Myocyte (in vitro differentiated cells): ENCODE measurements at regions not wholly inside any gene's neighbourhood (a gene's known extent, or its start where the extent isn't known, plus 50 kb on each side); places are given as distances from the start of the nearest gene placed in this dataset.
"Not testable (repeated sequence)": the region's sequence is repeated elsewhere in the genome, so short reads cannot be mapped to it uniquely, and the experiment has no call there.

Experiments
- DNase-seq: peaks from one replicate; pipeline ENCODE4 v3.0.0-alpha.2; 2012; ENCODE audit warnings: low read depth

DNA sequence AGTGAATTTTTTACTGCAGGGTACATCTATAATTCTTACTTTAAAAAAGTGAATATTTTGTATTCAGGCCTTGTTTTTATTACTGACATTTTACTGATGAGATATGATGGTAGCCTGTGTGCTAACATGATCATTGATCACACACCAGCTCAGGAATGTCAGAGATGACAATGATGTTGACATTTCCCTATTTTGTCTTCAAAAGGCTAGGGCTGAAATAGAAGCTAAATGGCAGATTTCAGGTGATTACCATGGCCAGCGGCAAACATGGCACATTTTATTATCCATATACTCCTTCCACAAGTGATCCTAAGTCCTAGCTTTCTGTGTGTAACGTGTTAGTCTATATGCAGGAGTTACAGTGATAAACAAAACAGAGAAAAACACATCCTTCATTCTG lies 544.3 kb upstream of the MIR17HG start:
- no peak for DNase-seq

DNA sequence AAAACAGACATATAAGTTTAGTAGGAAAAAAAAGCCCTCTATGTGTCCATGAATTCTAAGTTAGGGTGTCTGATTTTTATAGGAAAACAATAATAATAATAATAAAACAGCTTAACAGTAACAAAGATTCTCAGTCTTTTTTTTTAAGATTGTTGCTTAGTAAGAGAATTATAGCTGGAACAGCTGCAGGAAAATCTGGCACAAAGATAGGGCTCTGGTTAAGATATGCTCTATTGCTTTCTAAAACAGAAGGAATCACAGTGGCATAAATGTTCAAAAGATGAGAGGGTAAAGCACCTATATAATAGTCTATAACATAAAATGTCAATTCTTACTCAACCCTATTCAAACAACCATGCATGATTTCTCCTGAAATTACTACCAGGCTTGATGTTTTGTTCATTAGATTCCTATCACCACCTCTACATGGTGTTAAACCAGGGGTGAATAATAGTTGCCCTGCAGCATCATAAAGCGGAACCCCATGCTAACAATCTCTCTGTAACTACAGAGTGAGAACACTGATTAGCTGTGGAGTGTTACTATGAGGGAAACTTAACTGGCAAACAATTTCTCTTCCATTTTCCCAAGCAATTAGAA lies 541.4 kb upstream of the MIR17HG start:
- DNase-seq = peak; percentile 37

GRCh38 chr13:90806892-90807291 lies 540.6 kb upstream of the MIR17HG start:
- peak; percentile 91 for DNase-seq

GRCh38 chr13:90808838-90809237 lies 538.6 kb upstream of the MIR17HG start:
- no peak for DNase-seq

GRCh38 chr13:90824032-90824431 lies 523.5 kb upstream of the MIR17HG start:
- DNase-seq = no peak

DNA sequence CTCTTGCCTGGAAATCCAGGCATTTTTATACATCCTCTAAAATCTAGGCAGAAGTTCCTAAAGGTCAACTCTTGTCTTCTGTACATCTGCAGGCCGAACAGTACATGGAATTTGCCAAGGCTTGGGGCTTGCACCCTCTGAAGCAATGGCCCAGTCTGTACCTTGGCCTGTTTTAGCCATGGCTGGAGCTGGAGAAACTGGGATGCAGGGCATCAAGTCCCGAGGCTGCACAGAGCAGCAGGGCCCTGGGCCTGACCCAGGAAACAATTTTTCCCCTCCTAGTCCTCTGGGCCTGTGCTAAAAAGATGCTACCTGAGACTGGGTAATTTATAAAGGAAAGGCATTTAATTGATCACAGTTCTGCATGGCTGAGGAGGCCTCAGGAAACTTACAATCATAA lies 520.8 kb upstream of the MIR17HG start:
- DNase-seq = no peak

GRCh38 chr13:90830782-90831181 lies 516.7 kb upstream of the MIR17HG start:
- no peak for DNase-seq

DNA sequence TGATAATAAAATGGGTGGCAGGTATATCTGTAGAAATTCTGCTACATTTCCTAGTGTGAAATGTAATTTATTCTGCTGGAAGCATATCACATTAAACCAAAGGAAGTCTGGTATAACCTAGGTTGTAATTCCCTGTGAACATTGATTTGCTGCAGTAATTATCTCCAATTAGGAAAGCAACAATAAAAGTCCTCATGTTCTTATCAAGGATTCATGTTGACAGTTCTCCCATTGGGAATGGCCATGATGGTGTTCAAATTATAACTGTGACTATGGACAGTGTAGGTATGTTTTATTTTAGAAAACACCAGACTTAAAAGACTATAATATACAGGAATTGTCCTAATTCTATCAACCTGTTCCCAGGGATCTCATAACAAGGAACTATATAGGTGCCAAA lies 513.5 kb upstream of the MIR17HG start:
- DNase-seq = no peak

- no peak for DNase-seq
These were observed 512.8 kb upstream of the MIR17HG start for GRCh38 chr13:90834700-90835099.

- DNase-seq = no peak
These were observed 511.7 kb upstream of the MIR17HG start for GRCh38 chr13:90835826-90836225.

- no peak for DNase-seq
These were observed 509.0 kb upstream of the MIR17HG start for GRCh38 chr13:90838317-90838960.

DNA sequence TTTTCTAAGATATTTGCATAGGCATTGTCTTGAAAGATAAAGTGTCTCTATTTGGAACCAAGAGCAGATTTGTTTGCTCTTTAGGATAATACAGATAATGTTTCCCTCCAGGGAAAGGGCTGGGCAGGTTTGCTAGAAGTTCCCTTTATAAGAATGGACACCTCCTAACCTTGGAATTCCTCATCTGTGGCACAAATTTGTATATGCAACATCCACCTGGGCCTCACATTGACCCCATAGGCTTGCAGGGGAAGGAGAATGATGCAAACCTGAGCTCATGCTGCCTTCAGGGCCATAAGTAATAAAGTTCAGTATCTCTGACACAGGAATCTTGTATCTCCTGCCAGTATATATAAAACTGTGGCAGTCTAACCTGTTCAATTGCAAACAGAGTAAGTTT lies 508.4 kb upstream of the MIR17HG start:
- no peak for DNase-seq

DNA sequence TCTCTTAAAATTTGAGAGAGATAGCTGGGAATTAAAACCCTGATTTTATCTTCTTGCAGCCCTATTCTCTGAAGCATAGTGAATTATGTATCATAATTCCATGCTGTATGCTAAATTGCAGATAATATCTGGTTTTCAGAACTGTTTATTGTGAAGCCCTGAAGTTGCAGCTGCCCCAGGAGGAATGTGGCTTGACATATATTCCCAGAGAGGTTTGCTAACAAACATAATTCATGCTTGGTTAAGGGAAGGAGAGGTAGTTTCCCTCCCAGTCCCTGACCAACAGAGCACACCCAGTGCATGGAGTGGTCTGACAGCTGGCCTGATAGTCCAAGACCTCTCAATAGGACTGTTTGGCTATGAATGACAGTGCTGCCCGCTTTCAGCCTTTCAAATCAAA lies 500.6 kb upstream of the MIR17HG start:
- peak; percentile 3 for DNase-seq

DNA sequence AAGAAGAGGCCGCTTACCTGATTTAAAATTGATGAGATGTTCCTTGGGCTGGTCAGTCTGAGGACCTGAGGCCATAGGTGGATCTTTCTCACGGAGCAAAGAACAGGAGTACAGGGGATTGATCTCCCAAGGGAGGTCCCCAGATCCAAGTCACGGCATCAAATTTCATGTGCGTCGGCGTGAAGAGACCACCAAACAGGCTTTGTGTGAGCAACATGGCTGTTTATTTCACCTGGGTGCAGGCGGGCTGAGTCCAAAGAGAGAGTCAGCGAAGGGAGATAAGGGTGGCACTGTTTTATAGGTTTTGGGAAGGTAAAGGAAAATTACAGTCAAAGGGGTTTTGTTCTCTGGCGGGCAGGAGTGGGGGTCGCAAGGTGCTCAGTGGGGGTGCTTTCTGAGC lies 493.8 kb upstream of the MIR17HG start:
- not testable (repeated sequence) for DNase-seq

GRCh38 chr13:90857921-90858320 lies 489.6 kb upstream of the MIR17HG start:
- no peak for DNase-seq

GRCh38 chr13:90866006-90866405 lies 481.5 kb upstream of the MIR17HG start:
- no peak for DNase-seq

GRCh38 chr13:90867336-90867683 lies 480.2 kb upstream of the MIR17HG start:
- peak; percentile 81 for DNase-seq

- peak; percentile 44 for DNase-seq
These were observed 479.1 kb upstream of the MIR17HG start for GRCh38 chr13:90868321-90868920.

GRCh38 chr13:90869580-90869979 lies 477.9 kb upstream of the MIR17HG start:
- DNase-seq = no peak

DNA sequence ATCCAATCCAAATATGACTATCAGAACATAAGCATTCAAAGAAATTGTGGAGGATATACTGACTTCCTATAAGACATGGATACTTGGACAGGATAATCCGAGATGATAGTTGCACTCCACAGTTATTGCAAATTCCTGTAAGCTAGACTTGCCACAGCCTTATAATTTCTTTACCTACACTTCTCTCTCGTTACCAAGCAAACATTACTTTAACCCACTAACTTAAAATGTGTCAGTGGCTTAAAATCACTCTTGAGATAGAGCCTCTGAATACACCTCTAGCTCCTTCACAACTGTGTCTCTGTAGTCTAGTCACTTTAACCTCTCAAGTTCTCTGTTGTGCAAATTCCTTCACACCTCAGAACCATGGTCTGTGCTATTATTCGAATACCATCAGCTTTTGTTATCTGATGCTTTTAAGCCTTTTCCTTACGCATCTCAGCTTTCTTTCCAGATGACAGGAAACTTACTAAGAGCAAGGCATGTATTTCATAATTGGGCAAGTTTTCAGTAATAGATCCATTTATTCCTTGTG lies 474.9 kb upstream of the MIR17HG start:
- no peak for DNase-seq

DNA sequence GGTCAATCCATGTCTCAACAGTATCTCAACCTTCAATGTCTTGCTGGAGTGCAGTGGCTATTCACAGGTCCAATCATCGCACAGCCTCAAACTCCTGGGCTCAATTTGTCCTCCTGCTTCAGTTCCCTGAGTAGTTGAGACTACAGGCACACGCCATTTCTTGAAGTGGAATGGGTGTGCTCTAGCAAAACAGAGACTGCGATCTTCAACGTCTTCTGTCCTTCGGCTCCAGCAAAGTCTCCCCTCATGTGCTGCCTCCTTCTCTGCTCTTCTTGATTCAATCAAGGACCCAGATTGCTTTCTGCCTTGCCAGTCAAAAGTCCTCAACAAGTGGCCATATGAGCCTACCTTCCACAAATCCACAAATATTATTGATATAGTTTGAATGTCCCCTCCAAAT lies 466.7 kb upstream of the MIR17HG start:
- no peak for DNase-seq

- DNase-seq = no peak
These were observed 464.9 kb upstream of the MIR17HG start for GRCh38 chr13:90882551-90882950.

DNA sequence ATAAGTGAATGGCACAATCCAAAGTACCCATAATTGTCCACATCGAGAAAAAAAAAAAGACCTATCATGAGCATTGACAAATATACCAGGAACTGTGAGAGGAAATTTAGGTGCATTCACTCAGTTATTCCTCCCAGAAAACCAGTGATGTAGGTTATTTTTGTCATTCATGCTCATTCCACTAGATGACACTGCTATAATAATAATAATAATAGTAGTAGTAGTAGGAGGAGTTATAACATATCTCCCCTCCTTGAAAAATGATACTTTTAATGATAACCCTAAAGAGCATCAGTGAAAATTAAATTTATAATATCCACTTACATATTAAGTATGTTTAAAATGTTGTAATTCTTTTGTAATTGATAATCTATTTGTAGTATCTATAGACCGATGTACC lies 463.9 kb upstream of the MIR17HG start:
- DNase-seq = no peak
